ENCODE measurements at regions not wholly inside any gene's neighbourhood (a gene's known extent, or its start where the extent isn't known, plus 50 kb on each side); places are given as distances from the start of the nearest gene placed in this dataset.

GRCh38 chr16:79863128-79864031, 262.8 kb upstream of the MAF start:
- TF ChIP-seq, protein P1, sequence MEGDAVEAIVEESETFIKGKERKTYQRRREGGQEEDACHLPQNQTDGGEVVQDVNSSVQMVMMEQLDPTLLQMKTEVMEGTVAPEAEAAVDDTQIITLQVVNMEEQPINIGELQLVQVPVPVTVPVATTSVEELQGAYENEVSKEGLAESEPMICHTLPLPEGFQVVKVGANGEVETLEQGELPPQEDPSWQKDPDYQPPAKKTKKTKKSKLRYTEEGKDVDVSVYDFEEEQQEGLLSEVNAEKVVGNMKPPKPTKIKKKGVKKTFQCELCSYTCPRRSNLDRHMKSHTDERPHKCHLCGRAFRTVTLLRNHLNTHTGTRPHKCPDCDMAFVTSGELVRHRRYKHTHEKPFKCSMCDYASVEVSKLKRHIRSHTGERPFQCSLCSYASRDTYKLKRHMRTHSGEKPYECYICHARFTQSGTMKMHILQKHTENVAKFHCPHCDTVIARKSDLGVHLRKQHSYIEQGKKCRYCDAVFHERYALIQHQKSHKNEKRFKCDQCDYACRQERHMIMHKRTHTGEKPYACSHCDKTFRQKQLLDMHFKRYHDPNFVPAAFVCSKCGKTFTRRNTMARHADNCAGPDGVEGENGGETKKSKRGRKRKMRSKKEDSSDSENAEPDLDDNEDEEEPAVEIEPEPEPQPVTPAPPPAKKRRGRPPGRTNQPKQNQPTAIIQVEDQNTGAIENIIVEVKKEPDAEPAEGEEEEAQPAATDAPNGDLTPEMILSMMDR (IDR thresholded peaks at IDR 0.05; ENCODE audit: partially characterized antibody, unreplicated experiment) = no peak
- Mint-ChIP-seq H3K4me3 (ENCODE audit: unreplicated experiment) (no peak overlapping the region), H3K27ac (ENCODE audit: unreplicated experiment) (no peak overlapping the region), H3K27me3 (ENCODE audit: unreplicated experiment) (peaks cover 3% of the 10 kb centered on the region), H3K36me3 (ENCODE audit: unreplicated experiment) (no peaks in the 10 kb centered on the region), H3K4me1 (ENCODE audit: low read depth, unreplicated experiment) (no peaks in the 10 kb centered on the region), H3K9me3 (ENCODE audit: unreplicated experiment) (no peaks in the 10 kb centered on the region)
- DNase-seq = no peak

DNA sequence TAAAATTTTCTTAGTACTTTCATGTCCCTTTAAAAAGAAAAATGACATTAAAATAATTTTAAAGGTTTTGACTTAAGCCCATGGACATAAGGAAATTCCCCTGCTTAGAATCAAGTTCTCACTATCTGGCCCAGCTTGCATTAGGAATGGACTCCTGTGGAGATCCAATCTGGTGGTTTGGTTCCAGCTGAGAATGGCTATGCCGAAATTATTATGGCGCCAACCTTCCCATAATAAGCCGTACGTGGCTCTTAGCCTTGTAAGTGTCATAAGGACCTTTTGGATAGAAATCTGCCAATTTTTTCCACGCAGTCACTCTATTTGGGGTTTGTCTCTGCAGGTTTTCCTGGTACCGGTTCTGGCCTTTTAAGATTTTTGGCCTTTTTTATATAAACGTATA, 262.1 kb upstream of the MAF start:
- Mint-ChIP-seq H3K9me3 (ENCODE audit: unreplicated experiment) (no peaks in the 10 kb centered on the region), H3K36me3 (ENCODE audit: unreplicated experiment) (no peaks in the 10 kb centered on the region), H3K4me1 (ENCODE audit: low read depth, unreplicated experiment) (no peaks in the 10 kb centered on the region), H3K4me3 (ENCODE audit: unreplicated experiment) (no peak overlapping the region), H3K27me3 (ENCODE audit: unreplicated experiment) (peaks cover 3% of the 10 kb centered on the region), H3K27ac (ENCODE audit: unreplicated experiment) (no peak overlapping the region)
- TF ChIP-seq, protein P1 (IDR thresholded peaks at IDR 0.05; ENCODE audit: partially characterized antibody, unreplicated experiment) = no peak
- DNase-seq = no peak

- Mint-ChIP-seq H3K9me3 (ENCODE audit: unreplicated experiment) (no peaks in the 10 kb centered on the region), H3K4me1 (ENCODE audit: low read depth, unreplicated experiment) (no peaks in the 10 kb centered on the region), H3K27me3 (ENCODE audit: unreplicated experiment) (peaks cover 3% of the 10 kb centered on the region), H3K4me3 (ENCODE audit: unreplicated experiment) (no peak overlapping the region), H3K27ac (ENCODE audit: unreplicated experiment) (no peak overlapping the region), H3K36me3 (ENCODE audit: unreplicated experiment) (no peaks in the 10 kb centered on the region)
- no peak for DNase-seq
- TF ChIP-seq, protein P1 (IDR thresholded peaks at IDR 0.05; ENCODE audit: partially characterized antibody, unreplicated experiment) = no peak
Observed at GRCh38 chr16:79856581-79856980, 256.0 kb upstream of the MAF start.

DNA sequence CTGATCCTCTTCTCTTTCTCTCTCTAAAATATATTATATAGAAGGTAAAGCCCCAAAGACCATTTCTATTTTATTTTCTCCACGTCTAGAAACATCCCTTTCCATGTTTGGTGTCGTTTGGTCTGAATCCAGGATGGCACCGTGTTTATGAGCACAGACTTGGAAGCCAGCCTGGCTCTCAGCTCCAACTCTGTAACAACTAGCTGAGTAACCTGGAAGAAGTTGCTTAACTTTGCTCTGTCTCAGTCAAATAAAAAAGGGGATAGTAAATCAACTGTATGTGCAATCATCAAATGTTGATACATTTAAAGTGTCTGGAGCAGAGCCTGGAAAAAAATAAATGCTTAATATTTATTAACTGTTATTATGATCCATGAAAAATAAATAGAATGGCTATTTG, 249.8 kb upstream of the MAF start:
- Mint-ChIP-seq H3K4me1 (ENCODE audit: low read depth, unreplicated experiment) (no peaks in the 10 kb centered on the region), H3K4me3 (ENCODE audit: unreplicated experiment) (no peak overlapping the region), H3K27ac (ENCODE audit: unreplicated experiment) (no peak overlapping the region), H3K9me3 (ENCODE audit: unreplicated experiment) (no peaks in the 10 kb centered on the region), H3K27me3 (ENCODE audit: unreplicated experiment) (no peaks in the 10 kb centered on the region), H3K36me3 (ENCODE audit: unreplicated experiment) (no peaks in the 10 kb centered on the region)
- no peak for DNase-seq
- TF ChIP-seq, protein P1 (IDR thresholded peaks at IDR 0.05; ENCODE audit: partially characterized antibody, unreplicated experiment) = no peak

GRCh38 chr16:79849119-79849518, 248.6 kb upstream of the MAF start:
- Mint-ChIP-seq H3K9me3 (ENCODE audit: unreplicated experiment) (no peaks in the 10 kb centered on the region), H3K27me3 (ENCODE audit: unreplicated experiment) (peaks cover under 1% of the 10 kb centered on the region), H3K4me3 (ENCODE audit: unreplicated experiment) (no peak overlapping the region), H3K36me3 (ENCODE audit: unreplicated experiment) (no peaks in the 10 kb centered on the region), H3K4me1 (ENCODE audit: low read depth, unreplicated experiment) (no peaks in the 10 kb centered on the region), H3K27ac (ENCODE audit: unreplicated experiment) (no peak overlapping the region)
- TF ChIP-seq, protein P1 (IDR thresholded peaks at IDR 0.05; ENCODE audit: partially characterized antibody, unreplicated experiment) = no peak
- no peak for DNase-seq

Data from glutamatergic neuron (in vitro differentiated cells).